HG02973 (cell line): ENCODE measurements at regions not wholly inside any gene's neighbourhood (a gene's known extent, or its start where the extent isn't known, plus 50 kb on each side); places are given as distances from the start of the nearest gene placed in this dataset.
A peak's percentile ranks its signal among the peaks of the same experiment; 100 is the strongest.

ENCODE experiments used
- ATAC-seq: cut with Tn5 transposase; IDR thresholded peaks from one replicate; pipeline ENCODE4 v1.9.1; 2021; ENCODE audit warnings: moderate library complexity; ENCODE audit not compliant: unreplicated experiment

DNA sequence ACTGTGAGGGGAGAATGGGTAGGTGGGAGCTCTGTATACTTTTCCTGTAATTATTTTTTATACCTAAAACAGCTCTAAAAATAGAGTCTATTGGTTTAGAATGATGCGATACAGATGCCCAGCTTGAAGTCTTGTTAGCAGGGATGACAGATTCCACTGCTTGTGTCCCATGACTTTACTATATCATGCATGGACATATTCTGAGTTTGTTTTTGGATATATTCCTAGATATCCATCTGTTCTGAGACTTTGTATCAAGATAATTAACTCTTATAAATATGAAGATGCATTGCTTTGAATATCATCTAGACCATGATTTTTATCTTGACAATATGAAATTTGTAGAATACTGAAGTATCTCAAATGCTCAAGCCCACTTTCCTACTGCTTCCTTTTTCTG, 1058.1 kb downstream of the RAPGEF2 start:
- no peak for ATAC-seq

DNA sequence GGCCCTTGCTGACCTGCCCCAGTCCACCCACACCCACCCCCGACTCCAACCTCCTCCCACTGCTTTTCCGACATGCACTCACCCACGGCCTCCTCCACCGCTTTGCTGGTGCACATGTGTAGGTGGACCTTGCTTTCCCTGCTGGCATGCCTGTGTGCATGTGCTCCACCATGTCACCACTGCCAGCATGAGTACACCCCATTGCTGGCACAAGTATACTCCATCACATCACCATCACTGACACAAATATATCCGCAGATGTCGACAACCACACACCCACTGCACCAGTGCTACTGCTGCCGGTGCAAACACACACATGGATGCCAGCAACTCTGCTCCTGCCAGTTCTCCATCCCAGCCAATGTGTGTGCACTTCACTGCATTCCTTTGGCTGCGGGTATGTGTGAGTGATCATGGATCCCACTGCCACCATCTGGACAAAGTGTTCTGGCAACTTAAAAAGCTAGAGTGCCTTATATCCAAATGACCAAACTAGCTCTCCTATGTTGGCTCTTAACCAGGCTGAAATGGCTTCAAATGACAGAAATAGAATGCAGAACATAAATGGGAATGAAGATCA, 1072.3 kb downstream of the RAPGEF2 start:
- ATAC-seq: no peak

DNA sequence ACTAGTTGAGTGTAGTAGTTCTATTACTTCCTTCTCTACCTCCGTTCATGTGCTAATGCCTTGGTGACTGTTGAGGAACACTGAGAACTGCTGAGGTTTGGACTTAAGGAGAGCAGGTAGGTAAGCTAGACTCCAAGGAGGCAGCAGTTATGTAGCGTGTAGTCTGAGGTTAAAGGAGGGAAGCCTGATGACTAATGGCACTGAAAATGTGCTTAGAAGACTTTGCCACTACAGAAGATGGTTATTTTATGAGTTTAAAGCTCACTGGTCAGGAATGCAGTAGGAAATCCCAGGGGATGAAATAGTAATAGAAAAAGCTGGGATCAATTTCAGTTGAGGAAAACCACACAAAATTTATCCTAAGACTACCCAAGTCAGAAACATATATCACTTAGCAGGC, 1077.3 kb downstream of the RAPGEF2 start:
- no peak for ATAC-seq

DNA sequence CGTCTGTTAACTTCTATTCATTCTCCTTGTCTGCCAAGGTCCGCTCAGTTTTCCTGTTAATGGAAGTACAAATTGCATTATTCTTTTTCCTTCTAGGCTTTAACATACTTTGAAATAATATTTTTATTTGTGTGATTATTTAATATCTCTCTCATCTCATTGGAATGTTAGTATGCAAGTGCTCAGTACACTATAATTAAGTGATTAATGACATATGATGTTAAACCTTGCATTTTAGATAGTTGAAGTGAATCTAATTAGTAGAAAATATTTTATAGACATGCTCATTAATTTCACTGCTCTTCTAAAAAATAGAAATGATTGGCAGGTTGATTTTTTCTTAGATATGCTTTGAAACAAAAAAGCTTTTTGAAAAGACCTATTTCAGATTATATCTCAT, 1079.8 kb downstream of the RAPGEF2 start:
- ATAC-seq: no peak

DNA sequence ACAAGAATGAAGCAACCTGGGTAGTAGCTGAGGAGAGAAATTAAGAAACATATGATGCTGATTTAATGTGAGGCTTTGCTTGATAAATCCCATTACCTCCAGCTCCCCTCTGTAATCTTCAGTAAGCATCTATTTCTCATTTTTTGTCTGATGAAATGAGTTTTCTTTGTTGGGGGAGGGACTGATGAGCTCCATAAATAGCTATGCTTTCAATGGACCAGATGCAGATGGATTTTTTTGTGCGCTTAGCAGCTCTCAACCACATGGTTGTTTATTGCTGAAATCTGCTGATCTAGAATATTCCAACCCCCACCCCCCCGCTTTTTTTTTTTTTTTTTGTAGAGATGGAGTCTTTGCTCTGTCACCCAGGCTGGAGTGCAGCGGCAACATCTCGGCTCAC, 1082.0 kb downstream of the RAPGEF2 start:
- ATAC-seq: no peak

DNA sequence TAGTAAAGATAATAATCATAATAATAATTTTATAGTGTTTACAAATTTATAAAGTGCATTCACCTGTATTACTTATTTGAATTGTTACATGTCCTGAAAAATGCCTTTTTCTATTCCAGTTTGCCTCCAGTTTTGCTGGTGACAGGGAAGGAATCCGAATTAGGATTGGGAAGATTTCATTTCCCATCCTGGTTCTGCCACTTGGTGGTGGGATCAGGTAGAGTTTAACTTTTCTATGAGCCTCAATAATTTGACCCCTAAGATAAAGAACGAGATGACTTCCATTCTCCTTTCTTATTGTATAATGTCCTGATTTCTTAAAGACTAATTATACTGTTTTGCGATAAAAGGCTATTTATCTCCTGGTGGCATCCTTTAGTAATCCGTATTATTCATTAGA, 1090.9 kb downstream of the RAPGEF2 start:
- ATAC-seq: no peak

DNA sequence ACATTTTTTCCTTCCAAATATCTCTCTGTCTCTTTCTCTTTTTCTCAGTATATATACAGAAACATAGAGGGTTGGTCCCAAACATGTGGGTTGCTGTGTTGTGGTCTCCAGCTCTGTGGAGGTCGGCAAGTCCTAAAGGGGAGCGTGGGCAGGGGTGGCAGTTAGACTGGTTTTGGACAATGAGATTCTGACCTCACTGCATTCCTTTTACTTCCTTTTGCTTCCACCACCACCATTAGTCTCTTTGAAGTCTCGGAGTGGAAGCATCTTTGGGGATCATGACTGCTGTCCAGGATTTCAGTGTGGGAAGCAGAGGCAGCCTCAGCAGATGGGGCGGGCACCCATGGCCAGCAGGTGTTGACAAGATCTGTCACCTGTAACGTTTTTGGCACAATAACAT, 1091.8 kb downstream of the RAPGEF2 start:
- ATAC-seq: no peak

DNA sequence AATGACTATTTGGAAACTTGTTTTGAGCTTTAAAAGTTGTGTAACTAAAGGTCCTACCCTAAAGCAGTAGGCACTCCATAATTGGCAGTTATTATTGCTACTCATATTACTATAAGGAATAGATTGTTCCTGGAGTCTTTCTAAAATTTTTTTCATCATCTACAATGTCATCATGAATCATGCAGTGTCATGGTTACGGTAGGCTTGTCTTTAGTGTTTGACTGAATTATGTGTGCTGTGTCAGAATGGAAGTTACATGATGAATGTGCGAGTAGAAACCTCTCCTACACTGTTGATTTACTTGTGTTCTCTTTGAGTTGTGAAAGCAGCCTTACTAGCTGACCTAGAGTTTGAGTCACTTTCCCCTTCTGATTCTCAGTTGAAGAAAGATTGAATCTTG, 1099.9 kb downstream of the RAPGEF2 start:
- ATAC-seq: peak; percentile 82

DNA sequence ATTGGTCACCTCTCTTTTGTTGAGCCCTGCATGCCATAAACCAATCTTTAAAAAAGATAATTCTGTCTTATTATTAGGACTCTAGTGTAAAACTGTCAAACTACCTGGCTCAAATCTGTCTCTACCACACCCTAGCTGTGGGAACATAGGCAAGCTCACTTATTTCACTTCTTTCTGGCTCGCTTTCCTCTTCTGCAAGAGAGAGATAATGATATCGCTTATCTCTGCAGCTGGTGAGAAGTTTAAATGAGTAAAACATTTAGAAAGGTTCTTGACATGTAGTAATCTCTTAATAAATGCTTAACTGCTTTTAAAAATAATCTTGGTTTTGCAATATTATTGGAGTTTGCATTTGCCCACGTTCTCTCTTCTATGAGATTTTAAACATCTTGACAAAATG, 1109.2 kb downstream of the RAPGEF2 start:
- ATAC-seq: no peak

DNA sequence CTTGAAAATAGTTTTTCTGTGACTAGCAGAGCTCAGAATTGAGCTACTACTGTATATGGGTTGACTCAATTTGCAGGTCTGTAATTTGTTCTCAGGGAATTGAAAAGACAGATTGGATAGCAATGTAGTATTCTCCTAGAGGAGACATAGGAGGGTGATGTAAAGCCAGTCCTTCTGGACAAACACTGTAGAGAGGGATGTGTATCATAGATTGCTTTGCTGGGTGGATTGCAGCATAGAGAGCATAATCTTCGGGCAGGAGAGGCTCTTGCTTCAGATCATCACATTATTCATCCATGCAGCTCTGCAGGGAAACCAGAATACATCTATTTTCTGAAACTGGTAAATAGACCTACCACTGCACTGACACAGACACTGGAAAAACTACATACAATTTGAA, 1110.5 kb downstream of the RAPGEF2 start:
- no peak for ATAC-seq

DNA sequence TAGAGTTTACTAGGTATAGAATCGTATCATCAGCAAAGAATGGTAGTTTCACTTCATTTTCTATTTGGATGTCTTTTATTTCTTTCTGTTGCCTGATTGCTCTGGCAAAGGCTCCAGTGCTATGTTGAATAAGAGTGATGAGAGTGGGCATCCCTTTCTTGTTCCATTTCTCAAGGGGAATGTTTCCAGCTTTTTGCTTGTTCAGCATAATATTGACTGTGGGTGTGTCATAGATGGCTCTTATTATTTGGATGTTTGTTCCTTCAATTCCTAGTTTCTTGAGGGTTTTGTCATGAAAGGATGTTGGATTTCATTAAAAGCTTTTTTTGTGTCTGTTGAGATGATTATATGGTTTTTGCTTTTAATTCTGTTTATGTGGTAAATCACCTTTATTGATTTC, 1114.5 kb downstream of the RAPGEF2 start:
- ATAC-seq: no peak

DNA sequence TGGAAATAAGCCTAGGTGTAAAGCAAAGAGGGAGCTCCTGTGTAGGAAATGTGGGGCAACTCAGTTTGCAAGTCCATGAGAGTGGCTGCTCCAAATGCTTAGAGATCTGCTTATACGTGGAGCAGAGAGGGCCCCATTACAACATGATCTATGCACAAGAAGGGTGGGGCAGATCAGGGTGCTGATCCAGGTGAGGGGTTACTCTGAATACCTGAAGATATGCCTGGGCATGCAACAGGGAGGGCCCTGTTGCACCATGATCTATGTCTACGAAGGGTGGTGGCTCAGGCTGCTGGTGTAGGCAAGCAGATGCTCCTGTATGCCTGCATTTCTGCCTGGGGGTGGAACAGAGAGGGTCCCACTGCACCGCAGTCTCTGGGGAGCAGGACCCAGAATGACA, 1121.2 kb downstream of the RAPGEF2 start:
- ATAC-seq: no peak

DNA sequence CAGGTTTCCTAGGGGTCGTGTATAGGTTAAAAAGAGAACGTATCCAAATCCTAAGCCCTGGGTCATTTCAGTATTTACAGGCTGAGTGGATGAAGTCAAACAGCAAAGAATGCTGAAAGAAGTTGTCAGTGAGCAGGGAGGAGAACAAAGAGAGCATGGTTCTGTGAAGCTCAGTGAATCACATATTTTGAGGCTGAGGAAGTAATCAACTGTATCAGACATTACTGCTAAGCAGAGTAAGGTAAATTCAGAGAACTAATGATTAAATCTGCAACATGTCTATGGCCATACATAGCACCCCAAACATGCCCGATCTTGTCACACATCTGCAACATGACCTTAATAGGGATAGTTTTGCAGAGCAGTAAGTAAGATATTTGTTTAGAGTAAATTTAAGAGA, 1130.3 kb downstream of the RAPGEF2 start:
- no peak for ATAC-seq

DNA sequence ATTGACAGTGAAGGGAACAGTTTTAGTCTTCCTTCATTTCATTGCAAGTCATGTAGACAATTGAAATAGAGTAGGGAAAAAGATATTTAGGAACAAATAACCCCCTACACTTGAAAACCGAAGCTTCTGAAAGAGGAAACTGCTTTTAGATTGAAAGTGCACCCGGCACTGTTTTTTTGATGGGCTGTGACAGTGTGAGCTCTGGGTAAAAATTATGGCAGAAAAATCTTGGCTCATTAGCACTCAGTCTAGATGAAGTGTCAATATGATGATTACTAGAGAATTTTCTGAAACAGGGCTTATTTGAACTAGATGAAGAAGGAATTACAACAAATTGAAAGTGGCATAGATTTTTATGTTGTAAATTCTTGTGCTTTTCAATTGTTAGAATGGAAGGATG, 1132.4 kb downstream of the RAPGEF2 start:
- ATAC-seq: no peak

DNA sequence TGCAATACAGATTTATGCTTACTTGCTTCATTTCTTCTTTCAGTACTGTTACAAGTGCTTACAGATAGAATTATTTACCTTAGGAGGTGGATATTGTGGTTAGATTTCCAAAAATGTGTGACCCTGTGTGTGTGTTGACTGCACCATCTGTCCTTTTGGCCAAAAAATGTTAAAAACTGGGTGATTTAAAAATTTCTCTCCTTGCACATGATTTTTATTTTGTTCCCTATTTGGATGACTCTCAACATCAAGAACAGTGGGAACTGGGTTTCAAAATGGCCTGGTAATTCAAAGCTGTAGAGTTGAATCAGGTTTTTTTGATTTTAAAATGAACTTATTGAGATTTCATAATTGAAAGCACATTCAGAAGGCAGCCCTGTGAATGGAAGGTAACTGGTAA, 1132.9 kb downstream of the RAPGEF2 start:
- no peak for ATAC-seq

DNA sequence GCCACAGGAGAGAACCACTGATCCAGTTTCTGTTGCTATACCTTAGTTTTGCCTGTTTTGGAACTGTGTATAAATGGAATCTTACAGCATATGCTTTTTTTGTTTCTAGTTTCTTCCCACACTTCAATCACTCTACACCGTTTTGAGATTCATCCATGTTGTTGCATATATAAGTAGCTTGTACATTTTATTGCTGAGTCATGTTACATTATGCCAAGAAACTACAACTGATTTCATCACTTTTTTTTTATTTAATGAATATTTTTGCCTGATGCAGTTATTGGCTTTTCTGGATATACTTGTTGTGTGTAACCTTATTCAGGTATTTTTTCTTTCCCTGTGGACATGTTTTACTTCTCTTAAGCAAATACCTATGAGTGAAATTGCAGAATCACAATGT, 1135.9 kb downstream of the RAPGEF2 start:
- no peak for ATAC-seq

DNA sequence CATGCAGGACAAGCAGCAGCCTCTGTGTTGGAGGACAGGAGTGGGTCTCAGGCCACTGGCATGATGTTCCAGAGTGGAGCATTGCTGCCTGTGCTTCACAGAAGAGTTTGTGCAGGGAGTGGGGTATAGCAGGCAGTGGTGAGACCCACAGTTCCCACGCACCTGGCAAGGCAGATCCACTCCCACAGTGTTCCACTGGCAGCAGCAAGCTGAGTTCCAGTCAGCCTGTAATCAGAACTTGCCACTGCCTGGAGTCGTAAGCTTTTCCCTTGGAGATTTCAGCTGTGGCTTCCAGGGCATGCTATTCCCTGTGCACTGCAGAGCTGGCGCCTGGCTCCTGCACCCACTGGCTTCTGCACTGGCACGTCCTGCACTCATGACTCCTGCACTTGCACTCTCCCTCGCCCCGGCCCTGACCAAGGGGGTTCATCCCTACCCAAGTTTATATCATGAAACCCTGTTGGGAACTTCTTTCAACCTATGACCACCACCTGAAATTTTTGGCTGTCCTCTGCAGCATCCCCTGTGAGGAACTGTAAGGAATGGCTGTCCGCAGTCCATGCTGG, 1144.3 kb downstream of the RAPGEF2 start:
- no peak for ATAC-seq

DNA sequence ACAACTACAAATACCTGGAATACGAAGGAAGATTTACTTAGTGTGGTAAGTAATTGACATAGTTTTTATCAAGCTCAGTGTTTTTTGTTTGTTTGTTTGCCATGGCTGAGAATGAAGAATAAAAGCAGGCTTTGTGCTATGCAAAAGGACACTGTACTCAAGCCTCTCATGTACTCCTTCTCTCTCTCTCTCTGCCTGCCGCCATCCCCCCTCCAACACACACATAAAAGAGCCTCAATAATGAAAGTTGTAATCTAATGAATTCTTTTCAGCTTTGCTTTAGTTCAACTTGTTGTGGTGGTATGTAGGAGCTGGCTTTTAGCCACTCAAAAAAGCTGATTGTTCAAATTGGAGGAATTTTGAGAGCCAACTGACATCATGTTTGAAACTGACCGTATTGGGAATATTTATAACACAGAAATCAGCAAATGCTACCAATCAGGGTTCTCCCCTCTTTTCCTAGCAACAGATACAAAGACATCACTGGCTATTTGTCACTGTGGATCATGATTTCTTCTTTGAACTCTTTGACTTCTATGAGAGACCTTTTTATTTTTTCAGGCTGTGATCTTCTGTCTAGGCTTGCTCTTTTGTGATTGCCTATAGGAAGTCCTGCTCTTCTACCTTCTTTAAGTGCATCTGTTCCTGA, 1148.8 kb downstream of the RAPGEF2 start:
- ATAC-seq: no peak

DNA sequence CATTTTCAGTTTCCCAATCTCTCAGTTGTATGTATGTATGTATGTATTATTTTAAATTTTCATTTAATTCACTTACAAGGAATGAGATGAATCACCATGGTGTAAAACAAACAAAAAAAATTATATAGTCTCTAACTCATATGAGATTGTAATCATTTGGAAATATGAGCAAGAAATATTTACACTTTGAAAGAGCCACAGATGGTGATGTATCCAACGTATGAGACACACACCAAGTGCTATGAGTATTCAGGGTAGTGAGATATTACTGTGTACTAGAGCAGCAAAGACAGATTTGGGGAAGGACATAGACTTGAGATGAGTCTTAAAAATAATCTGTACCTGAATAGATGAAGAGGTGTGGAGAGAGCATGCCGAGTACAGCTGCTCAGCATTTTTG, 1154.4 kb downstream of the RAPGEF2 start:
- no peak for ATAC-seq

DNA sequence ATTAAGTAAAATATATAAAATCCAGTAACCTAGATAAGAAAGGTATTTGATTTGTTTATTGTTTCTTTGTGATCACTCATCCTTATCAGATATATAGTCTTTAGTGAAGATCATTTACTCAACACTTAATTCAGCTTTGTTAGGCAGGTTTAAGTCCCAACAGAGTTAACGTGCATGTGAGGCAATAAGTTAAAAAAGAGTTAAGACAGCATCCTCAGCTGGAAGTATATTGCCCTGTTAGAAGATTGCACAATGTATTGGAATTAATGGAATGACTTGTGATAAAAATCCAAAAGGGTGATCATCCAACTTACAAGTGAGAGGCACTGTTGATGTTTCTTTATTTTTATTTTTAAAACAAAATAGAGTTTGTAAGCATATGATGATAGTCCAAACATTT, 1162.1 kb downstream of the RAPGEF2 start:
- ATAC-seq: no peak

DNA sequence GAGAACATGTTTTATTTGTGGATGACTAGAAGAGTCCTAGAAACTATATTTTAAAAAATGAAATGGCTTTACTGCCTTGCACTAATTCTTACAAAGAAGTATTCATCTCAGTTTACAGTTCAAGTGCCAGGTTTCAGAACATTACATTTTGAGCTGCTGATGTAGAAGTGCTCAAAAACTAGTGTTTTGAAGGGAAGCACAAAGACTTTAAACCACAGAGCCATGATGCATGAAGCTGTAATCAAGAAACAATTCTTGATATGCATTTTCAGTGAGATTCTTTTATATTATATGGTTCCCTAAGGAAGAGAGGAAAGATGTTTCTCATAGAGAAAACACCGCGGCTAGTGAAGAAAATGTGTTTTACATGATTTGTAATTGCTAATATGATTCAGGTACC, 1163.0 kb downstream of the RAPGEF2 start:
- no peak for ATAC-seq

DNA sequence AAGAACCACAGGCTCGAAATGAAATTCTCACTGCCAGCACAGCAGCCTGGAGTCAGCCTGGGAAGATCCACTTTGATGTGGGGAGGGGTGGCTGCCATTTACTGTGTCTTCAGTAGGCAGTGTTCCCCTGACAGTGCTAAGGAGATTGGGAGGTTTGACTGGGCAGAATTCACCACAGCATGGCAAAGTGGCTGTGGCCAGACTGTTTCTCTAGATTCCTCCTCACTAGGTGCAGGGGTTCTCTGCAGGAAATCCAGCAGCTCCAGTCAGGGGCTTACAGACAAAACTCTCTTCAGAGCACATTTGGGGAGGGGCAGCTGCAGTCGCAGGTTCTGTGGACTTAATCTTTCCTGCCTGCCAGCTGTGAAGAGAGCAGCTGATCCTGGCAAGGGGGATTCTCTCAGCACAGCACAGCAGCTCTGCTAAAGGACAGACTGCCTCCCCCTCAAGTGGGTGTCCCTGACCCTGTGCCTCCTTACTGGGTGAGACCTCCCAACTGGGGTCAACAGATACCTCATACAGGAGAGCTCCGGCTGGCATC, 1174.0 kb downstream of the RAPGEF2 start:
- no peak for ATAC-seq

DNA sequence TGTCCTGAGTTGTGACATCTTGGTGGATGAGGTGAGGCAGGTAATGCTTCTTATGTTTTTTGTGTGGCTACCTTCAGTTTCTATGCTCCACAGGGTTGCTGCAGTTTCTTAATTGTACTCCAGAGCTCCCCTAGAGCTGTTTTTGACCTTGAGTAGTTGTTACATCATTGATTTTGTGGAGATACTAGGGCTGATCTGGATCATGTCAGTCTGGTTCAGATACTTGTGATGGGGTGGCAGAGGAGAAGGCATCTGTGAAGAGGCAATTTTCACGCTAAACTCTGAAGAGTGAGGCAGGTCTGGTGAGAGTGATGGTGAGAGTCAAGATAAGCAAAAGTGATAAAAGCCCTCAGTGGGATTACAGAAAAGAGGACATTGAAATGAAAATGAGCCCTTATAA, 1180.2 kb downstream of the RAPGEF2 start:
- ATAC-seq: no peak
